ENCODE measurements at regions not wholly inside any gene's neighbourhood (a gene's known extent, or its start where the extent isn't known, plus 50 kb on each side); places are given as distances from the start of the nearest gene placed in this dataset.

DNA sequence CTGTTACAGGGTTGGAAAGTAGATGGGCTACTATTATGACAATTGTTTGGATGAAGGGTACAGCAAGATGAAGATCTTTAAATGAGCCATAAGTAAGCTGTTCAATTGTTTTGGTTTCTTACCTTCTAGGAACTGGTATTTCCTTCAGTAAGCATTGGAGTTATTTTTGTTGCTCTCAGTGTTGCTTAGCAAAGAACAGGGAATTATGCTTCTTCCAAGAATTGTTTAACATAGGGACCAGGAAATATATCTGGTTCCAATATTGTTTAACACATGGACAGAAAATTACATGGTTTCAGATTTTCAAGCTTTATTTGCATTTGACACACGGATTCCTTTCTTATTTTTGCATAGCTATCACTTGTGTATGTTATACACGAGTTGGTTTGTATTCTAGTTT lies 1999.0 kb downstream of the ARAP2 start:
- no peak for TF ChIP-seq TCF12 (IDR thresholded peaks at IDR 0.05; ENCODE audit: low read depth, low read length)
- TF ChIP-seq POLR2A (IDR thresholded peaks at IDR 0.05; ENCODE audit: control extremely low read depth in 1 of 2, low read depth in 2 of 2, low read length in 2 of 2): no peak
- no peak for TF ChIP-seq BCL11A (IDR thresholded peaks at IDR 0.05; ENCODE audit: low read depth in 2 of 2, low read length in 2 of 2)
- TF ChIP-seq, protein P1, sequence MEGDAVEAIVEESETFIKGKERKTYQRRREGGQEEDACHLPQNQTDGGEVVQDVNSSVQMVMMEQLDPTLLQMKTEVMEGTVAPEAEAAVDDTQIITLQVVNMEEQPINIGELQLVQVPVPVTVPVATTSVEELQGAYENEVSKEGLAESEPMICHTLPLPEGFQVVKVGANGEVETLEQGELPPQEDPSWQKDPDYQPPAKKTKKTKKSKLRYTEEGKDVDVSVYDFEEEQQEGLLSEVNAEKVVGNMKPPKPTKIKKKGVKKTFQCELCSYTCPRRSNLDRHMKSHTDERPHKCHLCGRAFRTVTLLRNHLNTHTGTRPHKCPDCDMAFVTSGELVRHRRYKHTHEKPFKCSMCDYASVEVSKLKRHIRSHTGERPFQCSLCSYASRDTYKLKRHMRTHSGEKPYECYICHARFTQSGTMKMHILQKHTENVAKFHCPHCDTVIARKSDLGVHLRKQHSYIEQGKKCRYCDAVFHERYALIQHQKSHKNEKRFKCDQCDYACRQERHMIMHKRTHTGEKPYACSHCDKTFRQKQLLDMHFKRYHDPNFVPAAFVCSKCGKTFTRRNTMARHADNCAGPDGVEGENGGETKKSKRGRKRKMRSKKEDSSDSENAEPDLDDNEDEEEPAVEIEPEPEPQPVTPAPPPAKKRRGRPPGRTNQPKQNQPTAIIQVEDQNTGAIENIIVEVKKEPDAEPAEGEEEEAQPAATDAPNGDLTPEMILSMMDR (IDR thresholded peaks at IDR 0.05; ENCODE audit: control extremely low read depth in 1 of 3, insufficient read depth in 1 of 3, low read depth in 1 of 3, low read length in 3 of 3): no peak
- TF ChIP-seq CHD2 (IDR thresholded peaks at IDR 0.05; ENCODE audit: low read length): no peak
- no peak for TF ChIP-seq JUND (IDR thresholded peaks at IDR 0.05; ENCODE audit: low read length)
- TF ChIP-seq EGR1 (IDR thresholded peaks at IDR 0.05; ENCODE audit: borderline replicate concordance, low read depth, low read length): no peak
- no peak for TF ChIP-seq NRF1 (IDR thresholded peaks at IDR 0.05; ENCODE audit: low read depth, low read length)
